GM12891 (cell line): ENCODE measurements at regions not wholly inside any gene's neighbourhood (a gene's known extent, or its start where the extent isn't known, plus 50 kb on each side); places are given as distances from the start of the nearest gene placed in this dataset.

Experiments used
- DNase-seq: peaks from one replicate; pipeline ENCODE4 v3.0.0; 2011; ENCODE audit warnings: low spot score; ENCODE audit not compliant: insufficient read length
- FAIRE-seq: peaks from 2 replicates; lab custom pipeline; 2011; peaks lifted over from hg19 to GRCh38; lab: Jason Lieb, UNC
- PAX5 ChIP-seq: IDR thresholded peaks from 2 replicates; pipeline ENCODE4 v1.6.1; 2011; ENCODE audit warnings: low read length, moderate library complexity, mild to moderate bottlenecking; ENCODE audit not compliant: insufficient read depth, severe bottlenecking
- POLR2A ChIP-seq: IDR thresholded peaks from 2 replicates; pipeline ENCODE4 v1.6.1; 2011; ENCODE audit warnings: low read depth, low read length, control low read depth
- POLR2AphosphoS5 ChIP-seq: IDR thresholded peaks from 2 replicates; pipeline ENCODE4 v1.6.1; 2011; ENCODE audit warnings: low read depth, low read length, control low read depth
- POU2F2 ChIP-seq: IDR thresholded peaks from 2 replicates; pipeline ENCODE4 v1.6.1; 2011; ENCODE audit warnings: low read depth, mild to moderate bottlenecking, control low read depth, low read length, moderate library complexity
- SPI1 ChIP-seq: IDR thresholded peaks from 2 replicates; pipeline ENCODE4 v1.6.1; 2011; ENCODE audit warnings: low read depth, low read length, control low read depth
- TAF1 ChIP-seq: IDR thresholded peaks from 2 replicates; pipeline ENCODE4 v1.6.1; 2011; ENCODE audit warnings: low read depth, low read length, control low read depth

- no peak for DNase-seq
- FAIRE-seq = no peak
- TF ChIP-seq SPI1 (peak; percentile 72), POLR2A (no peak)
These were observed 211.9 kb upstream of the PAPPA start for GRCh38 chr9:115941561-115942315.

DNA sequence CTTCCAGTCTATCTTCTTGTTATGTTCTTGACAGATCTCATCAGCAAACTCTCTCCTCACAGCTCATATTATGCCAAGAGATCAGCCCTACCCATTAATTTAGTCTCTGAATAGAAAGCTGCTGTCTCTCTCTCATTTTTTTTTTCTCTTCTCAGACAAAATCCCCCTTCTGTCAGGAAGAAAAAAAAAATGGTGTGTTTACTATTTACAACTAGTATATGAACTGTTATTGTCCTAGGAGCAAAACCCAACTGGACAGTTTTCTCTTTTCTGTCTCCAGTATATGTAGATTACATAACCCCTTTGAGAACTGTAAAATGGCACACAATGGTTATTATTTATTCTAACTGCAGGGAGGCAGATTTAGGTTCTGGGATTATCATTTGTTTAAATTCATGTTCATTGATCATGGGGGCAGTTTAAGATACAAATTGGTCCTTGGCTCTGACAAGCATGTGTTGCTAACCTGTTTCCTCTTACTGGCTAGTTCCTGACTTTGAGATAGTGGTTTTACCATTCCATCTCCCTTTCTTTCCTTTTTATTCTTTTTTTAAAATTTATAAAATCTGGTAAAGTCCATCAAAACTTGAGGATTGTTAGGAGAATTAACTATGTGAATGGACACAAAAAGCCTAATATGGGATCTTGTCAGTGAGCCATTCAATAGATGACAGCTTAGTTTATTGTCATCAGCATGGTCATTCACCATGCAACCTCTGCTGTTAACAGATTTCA is 210.0 kb upstream of the PAPPA start:
- FAIRE-seq (no peak), DNase-seq (no peak)
- TF ChIP-seq POLR2AphosphoS5 = no peak

DNA sequence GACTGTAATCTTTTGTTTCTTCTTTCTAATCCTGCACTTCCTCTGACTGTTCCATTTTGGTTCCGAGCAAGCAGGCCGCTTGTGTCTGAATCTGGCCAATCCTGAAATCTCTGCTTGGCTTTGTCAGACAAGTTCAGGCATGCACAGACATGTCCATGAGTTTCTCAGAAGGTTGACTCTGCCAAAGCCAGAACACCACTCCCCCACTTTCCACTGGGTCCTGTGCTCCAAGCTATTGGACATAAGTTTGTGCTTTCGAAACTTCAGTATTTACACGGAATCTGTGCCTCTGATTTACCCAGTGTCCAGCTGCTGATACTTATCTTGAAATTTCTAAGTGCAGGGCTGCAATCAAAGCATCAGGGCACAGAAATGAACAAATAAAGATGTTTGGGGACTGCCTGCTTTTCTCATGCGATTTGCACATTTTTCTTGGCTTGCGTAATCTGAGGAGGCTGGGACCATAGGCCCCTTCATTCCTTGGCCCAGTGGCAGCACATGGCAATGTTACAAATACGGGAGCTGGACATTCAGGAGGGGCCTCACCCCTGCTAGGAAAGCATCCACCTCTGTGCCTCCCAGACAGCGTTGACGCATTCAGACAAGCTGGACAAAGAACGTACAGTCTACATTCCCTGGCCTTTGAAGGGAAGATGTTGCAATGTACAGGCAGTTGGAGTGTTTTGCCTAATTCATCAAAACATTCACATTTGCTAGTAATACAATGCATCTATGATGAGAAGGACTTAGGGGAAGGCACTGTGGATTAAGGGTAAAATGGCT is 209.2 kb upstream of the PAPPA start:
- DNase-seq (no peak), FAIRE-seq (no peak)
- no peak for TF ChIP-seq POLR2AphosphoS5
- no peak for TF ChIP-seq PAX5
- no peak for TF ChIP-seq SPI1
- no peak for TF ChIP-seq POLR2A
- TF ChIP-seq TAF1 = no peak
- TF ChIP-seq POU2F2 = no peak

- FAIRE-seq (no peak), DNase-seq (no peak)
- TF ChIP-seq POU2F2 = no peak
- no peak for TF ChIP-seq POLR2A
- TF ChIP-seq TAF1 = no peak
- TF ChIP-seq SPI1 = no peak
- TF ChIP-seq POLR2AphosphoS5 = no peak
- TF ChIP-seq PAX5 = no peak
These were observed 208.6 kb upstream of the PAPPA start for GRCh38 chr9:115945009-115945431.

DNA sequence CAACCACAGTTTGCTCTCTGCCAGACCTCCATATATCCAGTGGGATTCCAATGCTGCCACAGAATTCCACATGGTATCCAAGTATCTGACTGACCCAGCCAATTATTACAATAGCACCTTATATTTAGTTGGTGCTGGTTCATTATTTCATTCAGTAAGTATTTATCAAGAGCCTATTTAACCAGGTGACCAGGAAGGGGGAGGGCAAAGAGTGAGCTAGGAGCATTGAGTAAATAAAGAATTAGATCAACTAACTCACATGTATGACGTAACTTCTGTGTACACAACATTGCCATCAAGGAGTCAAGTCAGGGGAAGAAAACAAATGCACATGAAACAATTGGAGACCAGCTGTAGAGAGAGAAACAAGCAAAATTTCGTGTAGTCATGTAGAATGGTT is 207.1 kb upstream of the PAPPA start:
- DNase-seq = no peak
- FAIRE-seq = no peak
- TF ChIP-seq TAF1 = no peak
- TF ChIP-seq PAX5 = no peak
- no peak for TF ChIP-seq POLR2AphosphoS5
- TF ChIP-seq POLR2A = no peak
- TF ChIP-seq POU2F2 = no peak
- TF ChIP-seq SPI1 = no peak

- DNase-seq (no peak), FAIRE-seq (no peak)
- no peak for TF ChIP-seq TAF1
- no peak for TF ChIP-seq SPI1
- TF ChIP-seq POU2F2 = no peak
- no peak for TF ChIP-seq PAX5
- TF ChIP-seq POLR2A = no peak
- TF ChIP-seq POLR2AphosphoS5 = no peak
These were observed 201.6 kb upstream of the PAPPA start for GRCh38 chr9:115951977-115952376.

DNA sequence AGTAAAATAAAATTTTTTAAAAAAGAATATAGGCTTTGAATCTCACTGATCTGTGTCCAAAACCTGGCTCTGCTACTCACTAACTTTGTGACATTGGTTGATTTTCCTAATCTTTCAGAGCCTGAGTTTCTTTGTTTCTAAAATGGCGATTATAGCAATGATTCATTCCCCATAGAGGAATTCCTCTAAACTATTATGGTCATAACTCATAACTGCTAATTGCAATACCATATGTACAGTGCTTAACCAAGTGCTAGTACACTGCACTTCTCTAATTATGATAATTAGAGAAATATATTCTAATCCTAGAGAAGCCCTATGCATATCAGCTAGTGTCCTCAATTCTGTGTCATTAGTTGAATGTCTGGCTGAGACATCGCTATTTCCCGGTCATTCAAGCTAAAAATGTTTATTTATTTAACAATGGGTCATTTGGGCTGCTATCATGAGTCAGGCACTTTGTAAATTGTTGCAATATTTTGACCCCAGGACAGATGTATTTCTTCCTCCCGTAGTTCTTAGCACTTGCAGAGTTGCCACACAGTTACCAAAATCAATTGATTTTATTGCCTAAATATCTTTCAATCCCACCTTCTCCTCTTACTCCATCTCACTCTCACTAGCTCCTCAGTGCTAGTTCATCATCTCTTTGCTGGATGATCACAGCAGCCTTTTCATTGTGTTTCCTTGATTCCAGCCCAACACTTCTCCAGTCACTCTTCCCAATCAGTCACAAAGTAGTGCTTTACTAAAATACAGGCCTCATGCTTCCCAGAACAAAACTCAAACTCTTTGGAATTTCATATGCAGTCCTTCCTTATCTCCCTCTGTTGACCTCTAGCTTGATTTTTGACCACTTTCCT is 200.9 kb upstream of the PAPPA start:
- FAIRE-seq = no peak
- DNase-seq = no peak
- no peak for TF ChIP-seq PAX5
- TF ChIP-seq POLR2AphosphoS5 = no peak
- TF ChIP-seq TAF1 = no peak
- TF ChIP-seq POLR2A = no peak
- TF ChIP-seq POU2F2 = no peak
- no peak for TF ChIP-seq SPI1

DNA sequence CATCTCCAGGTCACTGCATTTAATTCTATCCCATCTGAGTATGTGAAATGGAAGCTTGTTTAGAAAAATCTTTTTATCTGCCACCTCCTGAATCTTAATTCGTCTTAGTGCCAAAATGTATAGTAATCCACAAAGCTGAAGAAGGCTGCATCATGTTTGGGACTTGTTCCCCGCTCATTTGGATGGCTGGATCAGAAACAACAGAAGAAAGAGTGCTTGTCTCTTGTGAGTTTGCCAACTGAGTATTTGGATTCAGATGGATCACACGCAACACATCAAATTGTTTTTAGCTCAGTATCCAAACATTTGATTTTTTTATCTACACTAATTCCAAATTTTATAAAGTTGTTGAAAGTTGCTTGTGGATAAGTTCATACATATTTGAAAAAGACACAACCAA is 197.2 kb upstream of the PAPPA start:
- no peak for TF ChIP-seq TAF1
- TF ChIP-seq PAX5 = no peak
- no peak for TF ChIP-seq POU2F2
- TF ChIP-seq SPI1 = no peak
- TF ChIP-seq POLR2AphosphoS5 = no peak
- DNase-seq = no peak
- no peak for FAIRE-seq

DNA sequence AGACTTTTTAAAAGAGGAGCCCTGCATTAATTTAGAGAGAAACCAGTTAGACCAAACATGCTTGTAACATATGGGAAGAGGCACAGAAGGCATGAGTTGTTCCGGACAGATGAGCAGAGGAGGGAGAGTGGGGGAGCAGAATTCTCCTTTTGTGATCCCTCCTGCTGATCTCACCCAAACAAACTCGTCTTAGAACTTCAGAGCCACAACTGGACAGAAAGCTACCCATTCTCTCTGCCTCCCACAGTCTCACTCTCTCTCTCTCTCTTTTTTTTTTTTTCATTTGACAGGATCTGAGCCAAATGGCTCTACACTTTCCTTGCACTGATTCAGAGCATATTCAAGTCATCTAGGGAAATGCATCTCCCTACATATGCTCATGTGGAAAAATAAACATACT is 196.0 kb upstream of the PAPPA start:
- no peak for FAIRE-seq
- DNase-seq = no peak
- no peak for TF ChIP-seq PAX5
- no peak for TF ChIP-seq POU2F2
- no peak for TF ChIP-seq POLR2A
- no peak for TF ChIP-seq POLR2AphosphoS5
- TF ChIP-seq TAF1 = no peak
- no peak for TF ChIP-seq SPI1
